ENCODE measurements at regions not wholly inside any gene's neighbourhood (a gene's known extent, or its start where the extent isn't known, plus 50 kb on each side); places are given as distances from the start of the nearest gene placed in this dataset.

- ChIA-PET POLR2A (no interaction called here), CTCF (no interaction called here)
- TF ChIP-seq CTCF (IDR thresholded peaks at IDR 0.05) = no peak
- Histone ChIP-seq H3K36me3 (ENCODE audit: insufficient read depth, low read length) (no peaks in the 10 kb centered on the region), H3K27ac (ENCODE audit: low read depth in 1 of 2, low read length in 2 of 2) (no peak overlapping the region), H3K4me3 (ENCODE audit: low read length) (no peak overlapping the region), H3K4me1 (ENCODE audit: insufficient read depth, low read length) (no peaks in the 10 kb centered on the region), H3K9me3 (ENCODE audit: control insufficient read depth in 1 of 2, insufficient read depth in 1 of 2, low read length in 2 of 2) (peaks cover 0 to 4% of the 10 kb centered on the region in 2 experiments), H3K27me3 (ENCODE audit: control insufficient read depth in 1 of 2, insufficient read depth in 2 of 2, low read length in 2 of 2) (no peaks in the 10 kb centered on the region)
- ATAC-seq (ENCODE audit: poor library complexity) = no peak
- no peak overlapping the region for H3K27ac Mint-ChIP-seq
- intact Hi-C loops (cut with DNase I, micrococcal nuclease) = no loop called here
- no peaks in the 10 kb centered on the region for H3K27me3 Mint-ChIP-seq
- H3K4me3 Mint-ChIP-seq = no peak overlapping the region
- no peaks in the 10 kb centered on the region for H3K9me3 Mint-ChIP-seq
- no peaks in the 10 kb centered on the region for H3K36me3 Mint-ChIP-seq (ENCODE audit: low read depth)
- DNase-seq = no peak
- H3K4me1 Mint-ChIP-seq (ENCODE audit: low read depth) = no peaks in the 10 kb centered on the region
Measured at GRCh38 chr13:37406031-37406430, 192.5 kb downstream of the POSTN start.

DNA sequence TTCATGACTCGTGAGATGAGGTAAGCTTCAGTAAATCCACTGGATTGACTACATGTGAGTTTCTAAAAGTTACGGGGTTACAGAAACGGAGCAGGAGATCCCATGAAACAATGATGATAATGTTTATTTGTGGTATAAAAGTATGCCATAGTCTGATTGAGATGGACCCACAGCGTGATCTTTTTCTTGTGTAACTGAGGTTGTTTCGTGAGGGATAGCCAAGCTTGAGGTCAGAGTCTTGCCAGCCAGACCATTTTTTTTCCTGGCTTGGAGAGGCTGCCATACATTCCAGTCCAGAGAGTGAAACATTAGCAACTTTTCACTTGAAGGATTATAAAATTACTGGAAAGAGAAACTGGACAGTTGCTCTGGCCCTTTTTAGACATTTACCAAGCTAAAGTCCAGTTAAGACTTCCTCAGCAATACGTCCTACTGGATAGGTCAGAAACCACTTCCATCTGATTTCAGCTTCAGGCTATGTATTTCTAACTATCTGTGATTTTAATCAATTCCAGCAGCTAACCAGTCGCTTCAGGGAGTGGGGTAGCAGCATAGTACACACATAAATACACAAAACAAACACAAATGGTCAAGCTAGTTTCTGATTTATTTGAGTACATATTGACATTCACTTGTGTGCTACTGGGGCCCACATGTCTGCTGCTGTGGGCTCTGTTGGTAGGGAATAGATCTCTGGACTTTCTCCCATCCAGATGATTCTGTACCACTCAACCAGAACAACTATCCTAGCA is 194.6 kb downstream of the POSTN start:
- Histone ChIP-seq H3K27me3 (ENCODE audit: control insufficient read depth in 1 of 2, insufficient read depth in 2 of 2, low read length in 2 of 2) (no peaks in the 10 kb centered on the region), H3K4me1 (ENCODE audit: insufficient read depth, low read length) (no peaks in the 10 kb centered on the region), H3K9me3 (ENCODE audit: control insufficient read depth in 1 of 2, insufficient read depth in 1 of 2, low read length in 2 of 2) (no peaks in the 10 kb centered on the region), H3K27ac (ENCODE audit: low read depth in 1 of 2, low read length in 2 of 2) (no peak overlapping the region), H3K36me3 (ENCODE audit: insufficient read depth, low read length) (no peaks in the 10 kb centered on the region), H3K4me3 (ENCODE audit: low read length) (no peak overlapping the region)
- Mint-ChIP-seq H3K9me3 (peaks cover under 1% of the 10 kb centered on the region), H3K27me3 (no peaks in the 10 kb centered on the region), H3K4me1 (ENCODE audit: low read depth) (no peaks in the 10 kb centered on the region), H3K36me3 (ENCODE audit: low read depth) (no peaks in the 10 kb centered on the region), H3K4me3 (no peak overlapping the region), H3K27ac (no peak overlapping the region)
- intact Hi-C loops (cut with DNase I, micrococcal nuclease) = no loop called here
- POLR2A ChIA-PET = no interaction called here
- no peak for TF ChIP-seq CTCF (IDR thresholded peaks at IDR 0.05)
- DNase-seq = no peak
- CTCF ChIA-PET = no interaction called here
- ATAC-seq (ENCODE audit: poor library complexity) = no peak

GRCh38 chr13:37401721-37402120 is 196.8 kb downstream of the POSTN start:
- Histone ChIP-seq H3K36me3 (ENCODE audit: insufficient read depth, low read length) (no peaks in the 10 kb centered on the region), H3K27ac (ENCODE audit: low read depth in 1 of 2, low read length in 2 of 2) (no peak overlapping the region), H3K9me3 (ENCODE audit: control insufficient read depth in 1 of 2, insufficient read depth in 1 of 2, low read length in 2 of 2) (no peaks in the 10 kb centered on the region), H3K4me3 (ENCODE audit: low read length) (no peak overlapping the region), H3K4me1 (ENCODE audit: insufficient read depth, low read length) (no peaks in the 10 kb centered on the region), H3K27me3 (ENCODE audit: control insufficient read depth in 1 of 2, insufficient read depth in 2 of 2, low read length in 2 of 2) (no peaks in the 10 kb centered on the region)
- DNase-seq (no peak), ATAC-seq (ENCODE audit: poor library complexity) (no peak)
- intact Hi-C loops (cut with DNase I, micrococcal nuclease) = no loop called here
- no peak overlapping the region for H3K27ac Mint-ChIP-seq
- H3K4me1 Mint-ChIP-seq (ENCODE audit: low read depth) = no peaks in the 10 kb centered on the region
- H3K36me3 Mint-ChIP-seq (ENCODE audit: low read depth) = no peaks in the 10 kb centered on the region
- POLR2A ChIA-PET = no interaction called here
- no peak for TF ChIP-seq CTCF (IDR thresholded peaks at IDR 0.05)
- CTCF ChIA-PET = no interaction called here
- H3K4me3 Mint-ChIP-seq = no peak overlapping the region
- no peaks in the 10 kb centered on the region for H3K27me3 Mint-ChIP-seq
- peaks cover 5% of the 10 kb centered on the region for H3K9me3 Mint-ChIP-seq
